Adrenal gland (tissue), 5 donors: ENCODE measurements at regions not wholly inside any gene's neighbourhood (a gene's known extent, or its start where the extent isn't known, plus 50 kb on each side); places are given as distances from the start of the nearest gene placed in this dataset.

Experiments used
- CTCF ChIP-seq, 6 experiments: fragments of 450-650 bp in 4 of 6; fragments of 200-600 bp in 2 of 6; sonication (generic) in 1 of 6; IDR thresholded peaks; 1 replicate in 5 of 6; 2 replicates in 1 of 6; pipeline versions ENCODE4 v1.5.1 to v1.8.0; 2016 to 2021; ENCODE audit warnings: antibody characterized with exemption in 6 of 6, mild to moderate bottlenecking in 2 of 6, moderate library complexity in 1 of 6
- POLR2A ChIP-seq, 2 donors: fragments of 450-650 bp; IDR thresholded peaks; one replicate each; pipeline ENCODE4 v1.6.1; 2017; ENCODE audit warnings: antibody characterized with exemption in 2 of 2, mild to moderate bottlenecking in 2 of 2, moderate library complexity in 1 of 2
- donor health status: DM: no; HTN: no; CAD: no.

- TF ChIP-seq CTCF (IDR thresholded peaks at IDR 0.05), result no peak
- no peak for TF ChIP-seq POLR2A (IDR thresholded peaks at IDR 0.05)
Observed at GRCh38 chr3:124640635-124641306, 89.5 kb upstream of the UMPS start.
